ENCODE measurements at regions not wholly inside any gene's neighbourhood (a gene's known extent, or its start where the extent isn't known, plus 50 kb on each side); places are given as distances from the start of the nearest gene placed in this dataset.

DNA sequence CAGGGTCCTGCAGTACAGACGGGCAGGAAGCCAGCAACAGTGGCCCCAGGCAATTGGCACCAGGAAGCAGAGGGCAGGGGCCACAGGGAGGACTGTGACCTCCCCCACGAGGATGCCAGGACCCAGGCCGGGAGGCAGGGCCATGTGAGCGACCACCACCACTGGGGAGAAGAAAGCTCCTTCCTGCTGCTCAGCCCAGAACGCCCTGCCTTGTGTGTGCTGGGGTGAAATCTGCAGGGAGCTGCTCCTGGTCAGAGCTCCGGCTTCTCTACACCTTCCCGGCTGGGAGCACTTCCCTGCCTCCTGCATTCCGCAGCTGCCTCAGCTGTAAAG, 100.4 kb downstream of the HMX1 start:
- H3K27ac ChIP-seq, result no peak overlapping the region
- H2AFZ ChIP-seq, result no peak overlapping the region
- H3K4me1 ChIP-seq (ENCODE audit: insufficient read depth), result no peaks in the 10 kb centered on the region
- no peaks in the 10 kb centered on the region for H3K9me3 ChIP-seq (ENCODE audit: low read depth)
- H3K4me2 ChIP-seq, result no peak overlapping the region
- no peaks in the 10 kb centered on the region for H3K27me3 ChIP-seq
- DNase-seq (ENCODE audit: low spot score), result no peak
- TF ChIP-seq EZH2phosphoT487 (IDR thresholded peaks at IDR 0.05; ENCODE audit: low read depth, severe bottlenecking, unreplicated experiment) (no peak), EZH2 (IDR thresholded peaks at IDR 0.05; ENCODE audit: borderline replicate concordance) (no peak)
- TF ChIP-seq, protein P1, sequence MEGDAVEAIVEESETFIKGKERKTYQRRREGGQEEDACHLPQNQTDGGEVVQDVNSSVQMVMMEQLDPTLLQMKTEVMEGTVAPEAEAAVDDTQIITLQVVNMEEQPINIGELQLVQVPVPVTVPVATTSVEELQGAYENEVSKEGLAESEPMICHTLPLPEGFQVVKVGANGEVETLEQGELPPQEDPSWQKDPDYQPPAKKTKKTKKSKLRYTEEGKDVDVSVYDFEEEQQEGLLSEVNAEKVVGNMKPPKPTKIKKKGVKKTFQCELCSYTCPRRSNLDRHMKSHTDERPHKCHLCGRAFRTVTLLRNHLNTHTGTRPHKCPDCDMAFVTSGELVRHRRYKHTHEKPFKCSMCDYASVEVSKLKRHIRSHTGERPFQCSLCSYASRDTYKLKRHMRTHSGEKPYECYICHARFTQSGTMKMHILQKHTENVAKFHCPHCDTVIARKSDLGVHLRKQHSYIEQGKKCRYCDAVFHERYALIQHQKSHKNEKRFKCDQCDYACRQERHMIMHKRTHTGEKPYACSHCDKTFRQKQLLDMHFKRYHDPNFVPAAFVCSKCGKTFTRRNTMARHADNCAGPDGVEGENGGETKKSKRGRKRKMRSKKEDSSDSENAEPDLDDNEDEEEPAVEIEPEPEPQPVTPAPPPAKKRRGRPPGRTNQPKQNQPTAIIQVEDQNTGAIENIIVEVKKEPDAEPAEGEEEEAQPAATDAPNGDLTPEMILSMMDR (IDR thresholded peaks at IDR 0.05; ENCODE audit: poor library complexity), result no peak
- no peaks in the 10 kb centered on the region for H3K9me2 ChIP-seq (replicated peaks; ENCODE audit: insufficient read depth)
- no peaks in the 10 kb centered on the region for H3K79me2 ChIP-seq
- no peak overlapping the region for H3K4me3 ChIP-seq
- H4K20me1 ChIP-seq (ENCODE audit: insufficient read depth, poor library complexity, severe bottlenecking), result no peaks in the 10 kb centered on the region
- 60% methylated on average over 8 of the region's 8 CpGs for WGBS (ENCODE audit: low lambda C conversion rate, missing lambda C conversion rate)
- no peaks in the 10 kb centered on the region for H3K36me3 ChIP-seq (replicated peaks; ENCODE audit: insufficient read depth, low read depth)

DNA sequence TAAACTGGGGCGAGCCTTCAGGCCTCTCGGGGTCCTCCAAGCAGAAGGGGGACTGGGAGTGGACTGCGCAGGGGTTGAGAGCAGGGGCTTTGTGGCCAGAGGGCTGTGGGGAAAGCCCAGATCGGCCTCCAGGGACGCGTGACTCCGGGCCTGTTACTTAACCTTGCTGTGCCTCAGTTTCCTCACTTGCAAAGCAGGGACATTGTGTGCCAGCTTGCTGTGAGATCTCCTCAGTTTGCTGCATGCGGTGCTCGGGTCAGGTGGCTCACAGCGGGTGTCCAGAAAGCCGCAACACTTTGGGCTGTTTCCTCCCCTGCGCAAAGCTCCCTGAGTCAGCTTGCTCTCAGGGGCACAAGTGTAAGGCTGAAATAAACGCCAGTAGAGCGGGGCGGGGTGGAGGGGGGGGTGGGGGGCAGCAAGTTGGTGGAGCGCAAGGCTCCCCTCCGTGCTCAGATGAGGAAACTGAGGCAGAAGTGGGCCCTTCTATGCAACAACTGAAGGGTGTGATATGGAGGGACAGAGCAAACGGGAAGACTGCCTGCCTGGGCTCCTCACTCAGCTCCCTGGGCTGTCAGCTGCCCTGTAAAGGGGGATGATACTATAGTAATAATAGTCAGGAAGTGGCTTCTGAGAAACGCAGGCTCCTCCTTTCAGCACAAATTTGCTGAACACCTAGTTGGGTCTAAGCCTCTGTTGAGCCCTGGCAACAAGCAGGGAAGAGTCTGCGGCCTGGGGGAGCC, 101.0 kb downstream of the HMX1 start:
- no peak for DNase-seq (ENCODE audit: low spot score)
- H3K4me3 ChIP-seq, result no peak overlapping the region
- 74% methylated on average over 17 of the region's 20 CpGs for WGBS (ENCODE audit: low lambda C conversion rate, missing lambda C conversion rate)
- H3K27me3 ChIP-seq, result no peaks in the 10 kb centered on the region
- no peaks in the 10 kb centered on the region for H3K36me3 ChIP-seq (replicated peaks; ENCODE audit: insufficient read depth, low read depth)
- H3K4me1 ChIP-seq (ENCODE audit: insufficient read depth), result no peaks in the 10 kb centered on the region
- H3K79me2 ChIP-seq, result no peaks in the 10 kb centered on the region
- H3K9me3 ChIP-seq (ENCODE audit: low read depth), result no peaks in the 10 kb centered on the region
- no peak overlapping the region for H3K4me2 ChIP-seq
- no peak overlapping the region for H3K27ac ChIP-seq
- H2AFZ ChIP-seq, result no peak overlapping the region
- no peaks in the 10 kb centered on the region for H3K9me2 ChIP-seq (replicated peaks; ENCODE audit: insufficient read depth)
- no peak for TF ChIP-seq EZH2 (IDR thresholded peaks at IDR 0.05; ENCODE audit: borderline replicate concordance)
- H4K20me1 ChIP-seq (ENCODE audit: insufficient read depth, poor library complexity, severe bottlenecking), result no peaks in the 10 kb centered on the region

DNA sequence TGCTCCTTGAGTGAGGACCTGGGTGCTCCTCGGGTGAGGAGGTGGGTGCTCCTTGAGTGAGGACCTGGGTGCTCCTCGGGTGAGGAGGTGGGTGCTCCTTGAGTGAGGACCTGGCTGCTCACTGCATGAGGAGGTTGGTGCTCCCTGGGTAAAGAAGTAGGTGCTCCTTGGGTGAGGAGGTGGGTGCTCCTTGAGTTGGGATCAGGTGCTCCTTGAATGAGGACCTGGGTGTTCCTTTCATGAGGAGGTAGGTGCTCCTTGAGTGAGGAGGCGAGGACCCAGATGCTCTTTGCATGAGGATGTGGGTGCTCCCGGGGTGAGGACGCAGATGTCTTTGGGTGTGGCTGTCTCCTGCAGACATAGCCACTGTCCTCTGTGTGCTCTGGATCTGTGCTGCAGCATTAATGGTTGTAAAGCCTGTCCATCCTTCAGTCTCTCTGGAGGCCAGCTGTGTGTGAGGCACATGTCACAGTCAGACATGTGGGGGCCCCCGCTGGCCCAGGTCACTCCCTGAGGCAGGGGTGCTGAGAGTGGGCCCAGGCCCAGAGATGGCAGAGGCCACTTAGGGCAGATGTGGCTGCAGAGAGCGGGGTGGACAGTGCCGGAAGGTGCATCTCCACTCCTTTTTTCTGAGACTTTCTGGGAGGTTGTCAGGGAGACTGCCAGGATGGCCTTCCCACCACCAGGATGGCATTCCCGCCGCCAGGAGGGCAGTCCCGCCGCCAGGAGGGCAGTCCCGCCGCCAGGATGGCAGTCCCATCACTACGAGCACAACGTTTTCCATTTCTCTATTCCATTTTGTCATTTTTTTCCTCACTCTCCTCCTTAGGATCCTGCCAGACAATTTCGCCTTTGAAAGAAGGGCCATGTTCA, 101.8 kb downstream of the HMX1 start:
- TF ChIP-seq, protein P1 (IDR thresholded peaks at IDR 0.05; ENCODE audit: poor library complexity), result no peak
- TF ChIP-seq EZH2phosphoT487 (IDR thresholded peaks at IDR 0.05; ENCODE audit: low read depth, severe bottlenecking, unreplicated experiment), result no peak
- TF ChIP-seq EZH2 (IDR thresholded peaks at IDR 0.05; ENCODE audit: borderline replicate concordance), result no peak
- H3K27me3 ChIP-seq, result no peaks in the 10 kb centered on the region

DNA sequence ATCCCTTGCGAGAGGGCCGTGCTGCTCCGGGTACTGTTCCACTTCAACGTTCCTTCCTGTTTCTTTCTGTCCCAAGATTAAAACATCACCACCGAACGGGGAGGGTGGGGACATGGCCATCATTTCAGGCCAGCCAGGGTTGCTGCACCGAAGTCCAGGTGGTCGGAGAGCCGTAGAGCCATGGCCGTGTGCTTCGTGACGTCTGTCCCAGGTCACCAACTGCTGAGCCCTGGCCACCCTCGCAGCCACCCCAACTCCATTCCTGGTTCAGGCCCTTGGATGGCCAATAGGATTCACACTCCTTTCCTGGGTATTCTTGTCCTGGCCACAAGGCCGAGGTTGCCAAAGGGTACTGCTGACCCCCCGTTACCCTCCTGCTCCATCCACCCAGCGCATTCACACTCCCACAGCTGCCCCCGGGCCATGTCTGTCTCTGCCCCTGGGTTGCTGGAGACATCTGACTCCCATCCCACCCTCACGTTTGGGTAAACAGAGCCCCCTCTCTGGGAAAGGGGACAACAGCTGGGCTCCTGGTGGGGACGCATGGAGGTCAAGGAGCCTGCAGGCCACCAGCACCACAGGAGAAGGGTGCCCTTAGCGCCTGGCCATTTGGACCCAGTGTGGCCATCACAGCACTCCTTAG, 103.2 kb downstream of the HMX1 start:
- Histone ChIP-seq H3K27me3 (no peaks in the 10 kb centered on the region), H3K4me1 (ENCODE audit: insufficient read depth) (no peaks in the 10 kb centered on the region), H3K4me2 (no peak overlapping the region), H3K36me3 (replicated peaks; ENCODE audit: insufficient read depth, low read depth) (no peaks in the 10 kb centered on the region), H3K9me3 (ENCODE audit: low read depth) (no peaks in the 10 kb centered on the region), H3K9me2 (replicated peaks; ENCODE audit: insufficient read depth) (no peaks in the 10 kb centered on the region), H3K27ac (no peak overlapping the region), H3K4me3 (no peak overlapping the region), H3K79me2 (no peaks in the 10 kb centered on the region), H4K20me1 (ENCODE audit: insufficient read depth, poor library complexity, severe bottlenecking) (no peaks in the 10 kb centered on the region), H2AFZ (no peak overlapping the region)
- DNase-seq (ENCODE audit: low spot score), result no peak
- 92% methylated on average over 20 of the region's 20 CpGs for WGBS (ENCODE audit: low lambda C conversion rate, missing lambda C conversion rate)
- no peak for TF ChIP-seq EZH2 (IDR thresholded peaks at IDR 0.05; ENCODE audit: borderline replicate concordance)
- TF ChIP-seq EZH2phosphoT487 (IDR thresholded peaks at IDR 0.05; ENCODE audit: low read depth, severe bottlenecking, unreplicated experiment), result no peak
- TF ChIP-seq, protein P1 (IDR thresholded peaks at IDR 0.05; ENCODE audit: poor library complexity), result no peak

More for the DNA sequence above, 101.8 kb downstream of the HMX1 start:
- no peak overlapping the region for H2AFZ ChIP-seq
- H3K79me2 ChIP-seq, result no peaks in the 10 kb centered on the region
- no peaks in the 10 kb centered on the region for H4K20me1 ChIP-seq (ENCODE audit: insufficient read depth, poor library complexity, severe bottlenecking)
- H3K4me3 ChIP-seq, result no peak overlapping the region
- H3K4me1 ChIP-seq (ENCODE audit: insufficient read depth), result no peaks in the 10 kb centered on the region
- H3K9me3 ChIP-seq (ENCODE audit: low read depth), result no peaks in the 10 kb centered on the region
- no peak overlapping the region for H3K27ac ChIP-seq
- WGBS (ENCODE audit: low lambda C conversion rate, missing lambda C conversion rate), result 89% methylated on average over 16 of the region's 17 CpGs
- H3K4me2 ChIP-seq, result no peak overlapping the region
- H3K9me2 ChIP-seq (replicated peaks; ENCODE audit: insufficient read depth), result no peaks in the 10 kb centered on the region
- no peak for DNase-seq (ENCODE audit: low spot score)
- no peaks in the 10 kb centered on the region for H3K36me3 ChIP-seq (replicated peaks; ENCODE audit: insufficient read depth, low read depth)
